NCI-H345 (cell line): ENCODE measurements at regions not wholly inside any gene's neighbourhood (a gene's known extent, or its start where the extent isn't known, plus 50 kb on each side); places are given as distances from the start of the nearest gene placed in this dataset.

Experiments
- DNase-seq: peaks from one replicate; lab custom pipeline; 2025; lab: John Stamatoyannopoulos, UW

DNA sequence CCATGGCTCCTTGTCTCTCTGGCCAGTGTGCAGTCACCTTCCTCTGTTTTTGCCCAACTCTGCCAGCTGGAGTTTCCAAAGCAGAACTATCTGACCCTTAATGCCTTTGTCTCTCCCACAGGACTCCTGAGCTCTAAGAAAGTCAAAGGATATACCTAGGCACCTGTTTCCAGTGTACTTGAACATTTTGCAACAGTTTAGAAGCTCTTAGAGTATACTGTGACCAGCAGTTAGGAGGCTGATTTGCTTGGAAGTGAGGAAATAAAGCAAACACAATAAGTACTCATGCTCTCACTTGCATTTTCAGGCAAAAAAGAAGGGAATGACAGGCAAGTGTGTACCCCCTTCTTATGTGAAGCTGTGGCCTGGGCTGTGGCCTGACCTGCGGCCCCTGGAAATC is 204.3 kb upstream of the PLET1 start:
- DNase-seq = no peak

DNA sequence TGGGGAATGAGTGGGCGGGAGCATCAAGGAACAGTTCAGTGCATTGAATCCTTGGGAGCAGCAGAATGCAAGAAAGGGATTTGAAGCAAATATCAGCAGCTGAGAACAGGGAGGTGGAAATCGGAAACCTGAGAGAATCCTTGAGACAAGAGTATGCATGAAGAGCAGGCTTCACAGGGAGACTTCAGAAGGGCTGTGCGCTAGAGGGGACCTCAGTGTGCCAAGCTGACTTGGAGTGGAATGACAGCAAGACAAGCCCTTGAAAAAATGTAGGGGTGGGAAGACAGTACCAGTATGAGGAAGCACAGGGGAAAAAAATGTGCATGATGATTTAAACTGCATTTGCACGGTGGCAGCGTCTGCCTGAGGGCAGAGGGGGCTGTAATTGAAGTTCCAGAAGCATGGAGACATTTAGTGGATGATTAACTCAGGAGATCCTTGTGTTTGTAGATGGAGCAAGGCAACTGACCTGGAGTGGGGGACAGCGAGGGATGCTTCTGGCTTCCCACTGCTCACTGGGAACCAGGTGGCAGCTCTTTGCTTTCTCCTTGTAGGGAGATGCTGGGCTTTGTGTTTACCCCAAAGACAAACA is 204.9 kb upstream of the PLET1 start:
- no peak for DNase-seq

DNA sequence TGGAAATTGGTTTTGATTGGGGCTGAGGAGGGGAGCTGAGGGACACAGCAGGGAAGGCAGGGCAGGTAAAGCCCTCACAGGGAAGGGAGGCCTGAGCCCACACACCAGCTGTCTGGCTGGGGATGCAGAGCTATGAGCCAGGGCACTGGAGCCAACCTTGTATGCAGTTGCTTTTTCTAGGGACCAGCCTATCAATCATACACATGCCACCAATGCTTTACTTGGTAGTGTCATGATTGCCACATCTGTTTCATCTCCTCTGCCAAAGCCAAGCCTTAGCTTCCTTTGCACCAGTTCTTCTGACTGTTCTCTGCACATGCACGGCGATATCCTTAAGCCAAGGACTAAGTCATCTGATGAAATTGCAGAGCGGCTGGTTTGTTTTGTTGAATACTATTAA is 207.1 kb upstream of the PLET1 start:
- DNase-seq = no peak

DNA sequence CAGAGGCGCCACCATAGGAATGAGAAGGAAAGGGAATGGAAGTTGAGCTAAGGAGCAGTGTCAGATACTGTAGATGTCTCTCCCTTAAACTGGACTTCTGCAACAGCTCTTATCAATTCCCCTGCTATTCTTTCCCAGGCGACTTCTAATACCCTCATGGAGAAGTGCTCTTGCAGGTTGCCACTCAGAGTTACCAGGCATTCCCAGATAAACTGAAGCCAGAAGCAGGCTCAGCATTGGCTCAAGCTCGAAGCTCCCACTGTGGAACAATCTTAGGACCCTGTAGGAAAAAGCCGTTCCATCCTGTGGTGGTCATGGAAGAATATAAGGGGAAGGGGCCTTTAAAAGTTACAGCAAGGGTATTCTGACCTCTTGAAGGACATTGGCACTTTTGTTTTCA is 208.7 kb upstream of the PLET1 start:
- DNase-seq = no peak

DNA sequence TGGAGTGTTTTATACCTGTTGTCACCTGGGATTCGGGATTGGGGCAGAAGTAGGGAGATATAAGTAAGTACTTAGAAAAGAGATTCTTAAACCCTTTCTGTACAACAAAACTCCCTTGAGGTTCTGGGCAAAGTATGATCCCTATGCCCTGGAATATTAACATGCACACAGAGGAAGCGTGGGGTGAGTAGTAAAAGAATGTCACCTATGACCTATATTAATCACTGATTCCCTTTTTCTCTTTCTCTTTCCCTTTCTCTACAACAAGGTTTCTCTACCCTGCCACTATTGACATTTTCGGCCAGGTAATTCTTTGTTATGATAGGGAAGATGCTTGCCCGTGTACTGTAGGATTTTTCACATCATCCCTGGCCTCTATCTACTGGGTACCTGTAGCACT is 209.7 kb upstream of the PLET1 start:
- DNase-seq = no peak

DNA sequence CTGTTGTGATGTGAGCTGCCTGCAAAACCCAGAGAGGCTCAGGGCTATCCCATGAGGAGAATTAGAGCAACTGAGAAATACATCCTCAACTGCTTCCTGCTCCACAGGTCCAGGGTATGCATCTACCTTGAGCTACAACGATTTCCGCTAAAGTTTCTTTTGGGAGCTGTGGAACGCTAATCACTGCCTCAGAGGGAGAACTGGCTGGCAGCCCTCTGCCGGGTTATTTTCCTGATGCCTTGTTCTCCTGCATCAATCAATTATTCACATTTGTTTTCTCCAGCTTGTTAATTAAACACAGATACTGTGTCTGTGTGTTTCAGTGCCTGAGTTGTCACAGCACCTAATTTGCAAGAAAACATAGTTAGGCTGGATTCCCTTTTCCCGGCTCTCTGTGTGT is 211.1 kb upstream of the PLET1 start:
- no peak for DNase-seq

DNA sequence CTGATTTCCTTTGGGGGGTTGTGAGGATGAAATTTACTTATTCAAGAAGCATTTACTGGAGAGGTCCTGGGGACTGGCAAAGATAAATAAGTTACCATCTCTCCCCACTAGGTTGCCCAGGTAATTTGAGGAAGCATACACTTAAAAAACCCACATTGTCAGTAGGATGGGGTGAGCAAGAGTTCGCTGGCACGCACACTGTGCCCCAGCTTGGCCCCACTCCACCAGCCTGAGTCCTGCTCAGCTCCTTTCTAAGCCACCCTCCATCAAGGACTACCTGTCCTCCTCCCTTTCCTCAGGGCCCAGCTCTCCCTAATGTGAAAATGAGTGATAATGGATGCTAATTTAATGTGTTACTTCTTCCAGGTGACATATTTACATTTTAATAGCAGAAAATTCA is 216.5 kb upstream of the PLET1 start:
- DNase-seq = no peak

DNA sequence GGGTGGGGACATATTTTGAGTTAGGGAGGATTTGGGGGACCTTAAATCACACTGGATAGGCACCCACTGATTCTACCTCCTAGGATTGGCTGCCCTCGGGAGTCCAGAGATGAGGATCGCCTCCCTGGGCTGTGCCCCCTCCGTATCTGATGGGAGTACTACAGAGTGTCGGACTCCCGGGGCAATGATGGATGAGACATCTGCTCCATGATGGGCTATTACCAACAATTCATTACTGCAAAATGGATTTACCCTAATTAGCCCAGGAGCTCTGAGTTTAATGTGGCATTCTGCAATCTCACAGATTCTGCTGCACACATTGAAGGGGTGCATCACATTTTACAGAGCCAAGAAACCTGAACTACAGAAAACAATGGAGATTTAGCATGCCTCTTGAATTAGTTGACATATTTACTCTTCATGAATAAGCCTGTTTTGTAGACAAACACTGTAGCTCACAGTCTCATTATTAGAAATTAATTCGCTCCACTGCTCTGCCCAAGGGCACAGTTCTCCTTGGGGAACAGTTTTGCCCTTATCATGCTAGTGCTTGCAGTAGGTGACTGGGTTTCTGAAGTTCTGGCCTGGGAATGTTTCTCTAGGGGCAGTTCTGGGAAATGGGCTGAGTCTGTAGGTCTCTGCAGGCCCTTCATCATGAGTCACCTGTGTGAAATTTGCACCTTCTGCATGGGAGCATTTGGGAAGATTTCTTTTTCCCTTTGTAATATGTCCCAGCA is 217.1 kb upstream of the PLET1 start:
- no peak for DNase-seq

DNA sequence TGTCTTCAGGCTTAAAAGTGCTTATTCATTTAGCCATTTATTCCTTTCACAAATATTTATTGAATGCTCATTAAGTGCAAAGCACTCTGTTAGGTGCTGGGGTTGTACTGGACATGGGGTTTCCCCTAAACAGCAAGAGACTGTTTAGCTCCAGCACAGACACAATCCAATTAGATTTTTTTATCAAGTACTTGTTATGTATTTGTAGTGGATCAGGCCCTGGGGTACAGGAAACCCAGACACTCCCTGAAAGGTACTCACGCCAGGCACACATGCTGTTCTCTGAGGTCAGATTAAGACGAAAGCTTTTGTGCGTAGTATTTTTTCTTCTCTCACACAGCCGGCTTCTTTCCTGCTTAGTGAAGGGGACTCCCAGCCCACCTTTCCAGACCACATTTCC is 218.1 kb upstream of the PLET1 start:
- DNase-seq = no peak

DNA sequence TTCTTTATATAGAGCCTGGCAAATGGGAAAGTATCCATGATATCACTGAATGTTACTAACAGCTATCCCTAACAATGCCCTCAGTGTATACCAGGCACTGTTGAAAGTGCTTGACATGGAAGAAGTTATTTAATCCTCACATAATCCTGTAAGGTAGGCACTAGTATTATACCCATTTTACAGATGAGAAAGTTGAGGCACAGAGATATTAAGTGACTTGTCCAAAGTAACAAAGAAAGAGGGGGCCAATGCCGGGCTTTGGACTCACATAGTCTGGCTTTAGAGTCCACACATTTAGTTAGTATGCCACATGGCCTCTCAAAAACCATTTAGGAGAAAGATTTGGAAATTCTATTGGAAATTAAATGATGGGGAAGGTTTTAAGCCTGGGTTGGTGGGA is 220.8 kb upstream of the PLET1 start:
- DNase-seq = no peak

DNA sequence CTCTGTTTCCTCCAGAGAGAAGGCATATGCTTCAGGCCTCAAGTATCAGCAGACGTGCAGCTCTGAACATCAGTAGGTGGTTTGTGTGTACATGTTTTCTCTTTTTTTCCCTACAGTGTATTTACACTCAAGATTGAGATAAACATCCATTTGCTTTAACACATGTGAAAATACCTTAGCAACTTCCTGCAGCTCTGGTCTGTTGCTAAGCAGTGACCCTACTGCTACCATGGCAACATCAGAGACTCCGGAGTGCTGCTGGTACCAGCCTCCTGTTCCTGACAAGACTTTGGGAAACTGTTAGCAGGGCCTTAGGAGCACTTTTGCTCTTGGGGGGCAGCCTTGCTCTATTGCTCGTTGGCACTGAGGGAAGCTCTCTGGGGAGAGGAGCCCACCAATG is 221.2 kb upstream of the PLET1 start:
- DNase-seq = no peak

DNA sequence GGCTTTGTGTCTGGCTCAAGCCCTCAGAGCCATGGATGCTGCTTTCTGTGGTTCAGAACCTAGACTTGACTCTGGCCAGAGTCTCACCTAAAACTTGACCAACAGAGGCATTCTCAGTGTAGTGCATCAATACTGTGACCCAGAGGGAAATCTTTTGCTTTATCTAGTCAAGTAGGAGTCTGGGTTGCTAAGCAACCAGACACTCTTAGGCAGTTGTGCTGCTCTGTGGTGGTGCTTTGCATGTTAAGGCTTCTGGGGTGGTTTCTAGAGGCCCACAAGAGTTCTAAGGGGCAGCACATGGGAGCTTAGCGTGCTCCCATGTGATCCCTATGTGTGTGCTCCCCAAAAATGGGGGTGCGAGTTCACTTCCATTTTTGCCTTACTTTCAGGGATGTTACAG is 224.6 kb upstream of the PLET1 start:
- no peak for DNase-seq

DNA sequence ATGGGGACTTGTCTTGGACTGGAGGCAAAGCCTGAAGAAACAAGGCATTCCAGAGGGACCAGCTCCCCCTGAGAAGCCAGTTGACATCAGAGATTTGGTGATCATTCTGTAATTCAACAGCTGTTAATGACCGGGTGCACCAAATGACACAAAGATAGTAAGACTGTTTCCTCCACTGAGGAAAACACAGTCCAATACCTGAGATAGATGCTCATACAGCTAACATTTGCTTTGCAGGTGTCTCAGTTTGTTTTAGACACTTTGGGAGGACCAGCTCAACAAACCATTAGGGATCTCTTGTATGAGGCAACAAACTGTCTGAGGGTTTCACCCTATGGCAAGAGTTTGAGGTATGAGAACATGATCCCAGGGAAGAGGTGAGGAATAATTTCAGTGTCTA is 237.2 kb upstream of the PLET1 start:
- DNase-seq = no peak

DNA sequence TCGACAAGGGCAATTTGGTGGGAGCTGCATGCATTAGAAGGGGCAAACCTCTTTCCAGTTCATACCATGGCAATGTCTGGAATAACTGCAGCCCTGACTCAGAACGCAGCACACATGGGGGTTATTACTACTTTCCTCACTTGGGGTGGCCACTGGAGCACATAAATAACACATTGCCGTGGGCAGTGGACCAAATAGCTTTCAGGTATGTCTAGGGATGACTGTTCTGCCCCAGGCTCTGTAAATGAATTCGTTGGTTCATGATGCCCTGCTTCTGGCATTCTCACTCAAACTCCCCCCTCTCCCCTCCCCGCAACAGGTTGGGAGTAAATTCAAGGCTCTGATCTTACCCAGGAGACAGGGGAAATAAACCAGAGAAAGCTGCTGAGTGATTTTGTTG is 238.0 kb upstream of the PLET1 start:
- DNase-seq = no peak

DNA sequence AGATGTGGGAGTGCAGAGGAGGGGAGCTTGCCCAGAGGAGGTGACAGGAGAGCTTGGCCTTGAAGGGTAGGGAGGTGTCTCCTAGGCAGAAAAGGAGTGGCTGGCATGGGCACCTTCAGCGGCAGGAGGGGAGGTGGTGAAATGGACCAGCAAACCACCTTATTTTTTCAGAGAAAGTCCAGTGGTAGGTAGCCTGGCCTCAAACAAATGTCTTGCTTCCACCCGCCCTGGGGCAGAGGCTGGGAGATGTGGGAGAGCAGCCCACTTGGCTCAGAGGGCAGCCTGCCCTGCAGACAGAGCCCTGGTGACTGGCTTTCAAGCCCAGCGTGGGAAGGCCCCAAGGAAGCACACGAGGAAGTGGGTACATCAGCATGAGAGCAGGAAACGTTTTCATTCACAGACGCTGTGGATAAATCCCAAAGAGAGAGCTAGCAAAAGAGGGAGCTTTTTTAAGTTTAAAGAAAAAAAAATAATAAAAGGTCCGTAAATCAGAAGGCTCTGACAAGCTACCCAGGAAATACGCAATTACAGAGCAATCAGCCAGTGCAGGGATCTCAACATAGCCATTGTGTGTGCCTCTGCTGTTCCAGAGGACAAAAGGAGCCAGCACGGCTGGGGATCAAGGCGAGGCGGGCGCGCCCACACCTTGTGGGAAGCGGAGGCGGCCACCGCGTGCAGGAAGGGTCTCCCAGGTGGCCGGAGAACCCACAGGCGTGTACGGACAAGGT is 238.7 kb upstream of the PLET1 start:
- no peak for DNase-seq

DNA sequence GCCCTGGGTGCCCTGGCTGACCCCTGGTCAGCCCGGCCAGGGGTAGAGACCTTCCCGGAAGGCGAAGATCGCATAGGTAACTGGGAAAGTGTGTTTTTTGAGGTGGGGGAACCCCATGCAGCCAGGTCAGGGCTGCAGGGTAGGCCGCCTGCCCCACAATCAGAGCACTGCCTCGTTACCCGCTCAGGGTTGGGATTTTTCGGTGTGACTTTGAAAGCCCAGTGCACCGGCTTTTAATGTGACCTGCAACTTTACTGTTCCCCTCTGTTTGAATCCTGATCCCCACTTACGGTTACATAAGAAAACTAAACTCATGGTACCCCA is 239.2 kb upstream of the PLET1 start:
- DNase-seq = no peak

DNA sequence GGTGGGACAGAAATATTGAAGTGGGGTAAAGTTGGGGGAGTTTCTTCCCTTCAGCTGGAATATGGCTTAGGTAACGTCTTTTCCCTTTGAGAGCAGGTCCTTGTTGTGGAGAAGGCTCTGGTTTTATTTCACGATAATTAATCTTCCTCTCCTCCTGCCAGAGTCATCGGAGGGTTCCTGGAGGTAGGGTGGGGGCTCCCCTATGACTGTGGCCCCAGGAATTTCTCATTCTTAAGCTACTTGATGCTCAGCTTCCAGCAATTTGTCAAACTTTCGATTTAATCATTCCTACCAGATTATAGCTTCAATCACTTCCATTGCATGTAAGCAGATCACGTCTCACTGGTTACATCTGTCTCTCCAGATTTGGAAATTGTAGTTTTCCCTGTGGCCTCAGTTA is 242.8 kb upstream of the PLET1 start:
- DNase-seq = no peak

DNA sequence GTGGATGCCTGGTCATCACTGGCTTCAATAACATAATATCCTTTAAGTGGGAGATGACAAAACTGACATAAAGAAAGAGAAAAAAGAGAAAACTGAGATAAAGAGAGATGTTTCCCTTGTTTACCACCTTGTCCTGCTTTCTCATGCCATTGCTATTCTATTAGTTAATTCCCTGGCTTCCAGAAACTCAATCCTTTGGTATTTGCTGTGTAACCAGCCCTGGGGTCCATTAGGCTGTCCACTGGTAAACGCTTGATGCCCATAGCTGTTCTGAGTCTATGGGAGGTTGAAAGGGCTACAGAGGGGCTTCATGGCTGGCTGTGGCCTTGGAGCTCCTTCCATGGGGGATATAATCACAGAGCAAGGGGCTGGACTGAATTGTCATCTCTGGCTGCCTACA is 243.4 kb upstream of the PLET1 start:
- no peak for DNase-seq

DNA sequence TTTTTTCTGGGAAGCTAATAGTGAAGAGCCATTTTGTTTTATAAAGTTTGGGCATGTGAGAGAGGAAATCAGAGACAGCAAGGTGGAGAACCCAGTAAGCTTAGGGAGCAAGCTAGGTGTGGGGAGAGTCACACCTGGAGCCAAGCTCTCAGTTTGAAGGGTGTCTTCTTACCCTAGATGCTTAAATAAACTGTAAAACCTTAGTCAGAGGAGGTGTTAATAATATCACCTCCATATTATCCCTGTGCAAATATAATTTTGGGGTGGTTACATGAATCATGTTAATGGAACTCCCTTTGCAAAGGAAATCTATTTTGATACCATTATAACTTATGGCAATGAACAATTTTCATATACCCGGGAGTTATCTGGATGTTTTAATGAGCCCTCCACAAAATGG is 246.2 kb upstream of the PLET1 start:
- no peak for DNase-seq

DNA sequence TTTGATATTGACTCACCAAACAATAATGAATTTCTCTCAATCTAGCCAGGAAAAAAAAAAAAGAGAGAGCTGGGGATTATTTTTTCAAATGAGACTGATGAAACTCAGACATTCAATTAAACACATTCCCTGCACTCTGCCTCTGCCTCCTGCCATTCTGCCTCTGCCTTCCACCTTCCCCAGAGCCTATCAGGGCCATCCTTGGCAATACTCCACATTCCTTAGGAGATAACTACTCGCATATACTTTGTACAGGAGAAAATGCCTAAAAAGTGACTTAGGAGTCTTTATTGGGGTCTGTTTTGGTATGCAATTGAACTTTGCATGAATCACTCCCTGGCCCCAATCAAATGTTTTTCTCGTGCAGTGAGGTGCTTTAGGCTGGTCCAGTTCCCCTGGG is 246.6 kb upstream of the PLET1 start:
- no peak for DNase-seq

DNA sequence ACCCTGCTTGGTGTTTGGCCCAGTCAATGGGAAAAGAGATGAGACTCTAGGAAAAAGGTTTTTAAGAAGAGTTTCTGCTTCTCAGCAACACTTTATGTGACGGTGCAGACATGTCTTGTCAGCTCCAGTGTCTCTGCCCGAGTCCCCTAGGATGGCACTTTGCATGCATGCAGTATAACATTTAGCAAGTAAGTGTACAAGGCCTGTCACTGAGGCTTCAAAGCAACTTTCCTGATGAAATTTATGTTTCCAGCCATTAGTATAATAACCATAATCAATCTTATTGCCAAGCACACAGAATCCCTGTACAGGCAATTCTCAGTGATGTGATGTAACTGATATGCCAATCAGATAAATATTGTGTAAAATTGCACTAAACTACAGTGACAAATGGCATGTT is 248.1 kb upstream of the PLET1 start:
- no peak for DNase-seq

DNA sequence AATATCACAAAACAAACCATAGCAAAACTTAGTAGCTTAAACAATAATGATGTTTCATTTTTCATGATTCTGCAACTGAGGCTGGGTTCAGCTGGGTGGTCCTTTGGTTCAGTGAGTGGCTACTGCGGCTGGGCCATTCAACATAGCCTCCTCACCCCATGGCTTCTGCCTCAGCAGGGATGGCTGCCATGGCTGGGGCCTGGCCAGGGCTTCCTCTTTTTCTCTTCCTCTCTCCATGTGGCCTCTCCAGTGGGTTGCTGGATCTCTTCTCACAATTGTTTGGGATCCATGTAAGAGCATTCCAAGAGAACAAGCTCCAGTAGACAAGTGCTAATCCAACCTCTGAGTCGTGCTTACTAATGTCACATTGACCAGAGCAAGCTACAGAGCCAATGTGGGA is 248.6 kb upstream of the PLET1 start:
- no peak for DNase-seq

DNA sequence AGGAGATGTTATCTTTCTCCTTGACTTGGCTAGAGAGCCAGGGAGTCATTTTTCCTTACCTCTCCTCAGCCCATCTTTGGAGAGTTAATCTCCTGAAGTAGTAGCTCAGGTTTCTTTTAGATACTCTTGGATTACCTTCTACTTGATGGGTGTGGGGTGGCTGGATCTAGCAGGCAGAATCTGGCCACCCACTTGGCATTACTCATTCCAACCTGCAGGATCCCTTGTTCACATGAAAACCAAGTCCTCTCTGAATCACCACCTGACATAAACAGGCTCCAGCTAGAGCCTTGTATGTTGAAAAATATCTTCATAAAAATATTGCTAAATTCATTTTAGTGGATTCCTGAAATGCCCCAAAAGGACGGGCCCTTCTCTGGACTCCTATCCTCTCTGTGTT is 250.6 kb upstream of the PLET1 start:
- no peak for DNase-seq

DNA sequence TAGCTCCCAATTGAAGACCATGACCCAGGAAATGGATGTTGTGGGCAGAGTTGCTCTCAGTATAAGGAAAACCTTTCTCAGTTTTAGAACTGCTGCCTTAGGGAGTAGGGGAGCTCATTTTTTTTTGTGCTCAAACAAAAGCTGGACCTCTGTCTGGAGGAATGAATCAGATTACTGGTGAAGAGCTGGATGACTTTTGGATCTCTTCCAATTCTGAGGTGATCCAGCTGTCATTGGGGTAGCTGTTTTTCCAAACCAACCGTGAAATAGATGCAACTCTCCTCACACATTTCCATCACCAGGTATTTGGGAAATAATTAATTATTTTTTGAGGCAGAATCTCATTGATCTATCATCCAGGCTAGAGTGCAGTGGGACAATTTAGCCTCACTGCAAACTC is 251.3 kb upstream of the PLET1 start:
- DNase-seq = peak; percentile 36
